H1 (cell line): ENCODE measurements at regions not wholly inside any gene's neighbourhood (a gene's known extent, or its start where the extent isn't known, plus 50 kb on each side); places are given as distances from the start of the nearest gene placed in this dataset.

Experiments
- BCL11A ChIP-seq, 2 experiments: IDR thresholded peaks; one replicate each; pipeline ENCODE4 v1.6.1; 2011; ENCODE audit warnings: low read depth in 2 of 2, low read length in 2 of 2, mild to moderate bottlenecking in 2 of 2
- CBX5 ChIP-seq: fragments of 300-800, 300-1000 bp; sonication (generic); IDR thresholded peaks from 2 replicates; pipeline ENCODE4 v1.7.1; 2016; ENCODE audit warnings: antibody characterized with exemption, low read length, low read depth
- CBX8 ChIP-seq: fragments of 300-800, 300-1000 bp; sonication (generic); IDR thresholded peaks from 2 replicates; pipeline ENCODE4 v1.7.1; 2016; ENCODE audit warnings: low read depth, low read length, borderline replicate concordance
- CTCF ChIP-seq, 3 experiments: IDR thresholded peaks; 1 replicate in 2 of 3; 2 replicates in 1 of 3; pipeline versions ENCODE4 v1.5.1 to v1.6.1; 2011; ENCODE audit warnings: low read length in 3 of 3, mild to moderate bottlenecking in 3 of 3, inconsistent platforms in 2 of 3, low read depth in 1 of 3, moderate library complexity in 1 of 3; ENCODE audit not compliant: insufficient read depth in 1 of 3; ENCODE audit errors: control extremely low read depth in 1 of 3
- GABPA ChIP-seq: IDR thresholded peaks from 2 replicates; pipeline ENCODE4 v1.6.1; 2011; ENCODE audit warnings: mild to moderate bottlenecking, low read length, moderate library complexity, borderline replicate concordance; ENCODE audit not compliant: insufficient read depth
- POLR2A ChIP-seq, 2 experiments: IDR thresholded peaks; 1 replicate in 1 of 2; 2 replicates in 1 of 2; pipeline ENCODE4 v1.6.1; 2011; ENCODE audit warnings: low read depth in 2 of 2, low read length in 2 of 2, mild to moderate bottlenecking in 2 of 2; ENCODE audit errors: control extremely low read depth in 1 of 2
- POLR2AphosphoS5 ChIP-seq: IDR thresholded peaks from 2 replicates; pipeline ENCODE4 v1.6.1; 2011; ENCODE audit warnings: low read depth, low read length
- POU5F1 ChIP-seq: IDR thresholded peaks from 2 replicates; pipeline ENCODE4 v1.6.1; 2011; ENCODE audit warnings: low read depth, mild to moderate bottlenecking, low read length, moderate library complexity
- SIN3A ChIP-seq, 2 experiments: IDR thresholded peaks in 1 of 2; conservative IDR thresholded peaks in 1 of 2; 2 replicates each; pipeline ENCODE4 v1.6.1; 2011 to 2012; ENCODE audit warnings: low read length in 2 of 2, improper control_type of control experiment in 1 of 2, low read depth in 1 of 2, mild to moderate bottlenecking in 1 of 2
- TBP ChIP-seq: IDR thresholded peaks from 2 replicates; pipeline ENCODE4 v1.6.1; 2011; ENCODE audit warnings: low read depth, low read length, improper control_type of control experiment
- TEAD4 ChIP-seq: IDR thresholded peaks from 2 replicates; pipeline ENCODE4 v1.6.1; 2012; ENCODE audit warnings: low read depth, low read length, inconsistent platforms, mixed read lengths
- TF ChIP-seq, protein P1 (sequence below): IDR thresholded peaks from 2 replicates; pipeline ENCODE4 v1.6.1; 2012; ENCODE audit warnings: inconsistent platforms

DNA sequence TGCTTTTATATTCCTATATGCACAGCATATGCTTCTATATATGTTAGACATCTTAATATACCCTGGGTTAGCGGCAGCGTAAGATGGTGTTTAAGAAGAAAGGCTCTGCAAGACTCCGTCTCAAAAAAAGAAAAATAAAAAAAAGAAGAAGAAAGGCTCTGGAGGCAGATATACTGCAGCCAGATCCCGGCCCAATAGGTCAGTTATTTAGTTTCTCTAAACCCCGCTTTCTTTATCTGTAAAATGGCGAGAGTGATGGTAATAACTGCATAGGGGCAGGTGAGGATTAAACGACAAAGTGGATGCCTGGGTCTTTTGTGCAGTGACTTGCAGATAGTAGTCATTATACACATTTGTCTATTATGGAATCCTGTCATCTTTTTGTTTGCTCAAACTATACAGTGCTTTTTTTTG is 115.2 kb downstream of the NAA11 start:
- TF ChIP-seq GABPA (no peak), CTCF (IDR thresholded peaks at IDR 0.05; ENCODE audit: control extremely low read depth in 1 of 3, insufficient read depth in 1 of 3, low read depth in 1 of 3, low read length in 3 of 3) (no peak), BCL11A (IDR thresholded peaks at IDR 0.05; ENCODE audit: low read depth in 2 of 2, low read length in 2 of 2) (no peak), TBP (no peak), CBX5 (no peak), TEAD4 (no peak), POLR2A (IDR thresholded peaks at IDR 0.05; ENCODE audit: control extremely low read depth in 1 of 2, low read depth in 2 of 2, low read length in 2 of 2) (no peak), POLR2AphosphoS5 (no peak), CBX8 (no peak), POU5F1 (no peak), SIN3A (conservative IDR thresholded peaks at IDR 0.05 in 1 of 2, IDR thresholded peaks at IDR 0.05 in 1 of 2; ENCODE audit: low read depth in 1 of 2, low read length in 2 of 2) (no peak)
- TF ChIP-seq, protein P1, sequence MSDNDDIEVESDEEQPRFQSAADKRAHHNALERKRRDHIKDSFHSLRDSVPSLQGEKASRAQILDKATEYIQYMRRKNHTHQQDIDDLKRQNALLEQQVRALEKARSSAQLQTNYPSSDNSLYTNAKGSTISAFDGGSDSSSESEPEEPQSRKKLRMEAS = no peak
